Stomach (tissue), 8 donors: ENCODE measurements at regions not wholly inside any gene's neighbourhood (a gene's known extent, or its start where the extent isn't known, plus 50 kb on each side); places are given as distances from the start of the nearest gene placed in this dataset.

Source experiments
- DNase-seq, 2 donors: peaks; one replicate each; pipeline versions ENCODE4 v3.0.0 to v3.0.0-alpha.2; 2013 to 2019
- H3K27ac ChIP-seq, 5 donors: fragments of 200-600 bp in 4 of 5; sonication (generic) in 4 of 5; one replicate each; pipeline ENCODE4 v1.5.1; 2013 to 2019; ENCODE audit warnings: mild to moderate bottlenecking in 1 of 5, moderate library complexity in 1 of 5
- H3K27me3 ChIP-seq, 3 donors: fragments of 200-600 bp; sonication (generic); one replicate each; pipeline ENCODE4 v1.5.1; 2017 to 2019; ENCODE audit warnings: mixed run types in 1 of 3
- H3K36me3 ChIP-seq, 4 donors: fragments of 200-600 bp; sonication (generic); 1 replicate in 3 of 4; 2 replicates in 1 of 4; pipeline ENCODE4 v1.5.1; 2016 to 2019
- H3K4me1 ChIP-seq, 4 donors: fragments of 200-600 bp; sonication (generic); one replicate each; pipeline ENCODE4 v1.5.1; 2016 to 2019
- H3K4me3 ChIP-seq, 4 donors: fragments of 200-600 bp; sonication (generic) in 3 of 4; one replicate each; pipeline ENCODE4 v1.5.1; 2016 to 2019; ENCODE audit warnings: mild to moderate bottlenecking in 1 of 4
- H3K9me3 ChIP-seq, 4 donors: fragments of 200-600 bp; sonication (generic); one replicate each; pipeline ENCODE4 v1.5.1; 2016 to 2019
- EP300 ChIP-seq: sonication (generic); formaldehyde crosslinking; IDR thresholded peaks from one replicate; pipeline ENCODE4 v1.6.1; 2017; ENCODE audit warnings: antibody characterized with exemption
- POLR2A ChIP-seq, 4 donors: fragments of 450-650 bp; IDR thresholded peaks; one replicate each; pipeline ENCODE4 v1.6.1; 2016; ENCODE audit warnings: antibody characterized with exemption in 4 of 4, control low read depth in 2 of 4, mild to moderate bottlenecking in 1 of 4, moderate library complexity in 1 of 4
- POLR2AphosphoS5 ChIP-seq, 3 donors: sonication (generic); formaldehyde crosslinking; IDR thresholded peaks; one replicate each; pipeline ENCODE4 v1.6.1; 2016; ENCODE audit warnings: antibody characterized with exemption in 3 of 3
- WGBS, 5 donors: extraction: QIAGEN DNeasy Blood & Tissue Kit in 3 of 5; methylation state at CpG; one replicate each; pipeline versions ENCODE4 v1.1.5 to v1.1.7; 2013 to 2018; 5-methylcytosine and 5-hydroxymethylcytosine counted together
- intact Hi-C: fragments of 100-400 bp; cut with DNase I; formaldehyde crosslinking; loops from one replicate; pipeline ENCODE4 v1.15.1; 2023; ENCODE audit warnings: low total_unique reads
- TF ChIP-seq, protein P1 (sequence below), 7 experiments: fragments of 450-650 bp in 4 of 7; fragments of 200-600 bp in 3 of 7; sonication (generic) in 3 of 7; IDR thresholded peaks; one replicate each; pipeline ENCODE4 v1.5.1; 2016 to 2019; ENCODE audit warnings: antibody characterized with exemption in 7 of 7, control low read depth in 2 of 7, mild to moderate bottlenecking in 1 of 7
- donor health status: healthy with polysubstance abuse.
- donor health status: Bipolar disorder and iron deficiency.
- donor health status: healthy.

DNA sequence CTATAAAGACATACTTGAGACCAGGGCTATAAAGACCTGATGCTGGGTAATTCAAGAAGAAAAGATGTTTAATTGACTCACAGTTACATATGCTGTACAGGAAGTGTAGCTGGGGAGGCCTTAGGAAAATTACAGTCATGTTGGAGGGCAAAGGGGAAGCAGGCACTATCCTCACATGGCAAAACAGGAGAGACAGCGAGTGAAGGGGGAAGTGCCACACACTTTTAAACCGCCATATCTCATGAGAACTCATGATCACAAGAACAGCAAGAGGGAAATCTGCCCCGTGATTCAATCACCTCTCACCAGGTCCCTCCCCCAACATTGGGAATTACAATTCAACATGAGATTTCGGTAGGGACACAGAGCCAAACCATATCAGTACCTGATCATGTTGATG lies 89.9 kb upstream of the ADAMTSL1 start:
- no peak for TF ChIP-seq POLR2A (IDR thresholded peaks at IDR 0.05)
- no peak for TF ChIP-seq POLR2AphosphoS5 (IDR thresholded peaks at IDR 0.05)
- no peak for TF ChIP-seq EP300
- TF ChIP-seq, protein P1, sequence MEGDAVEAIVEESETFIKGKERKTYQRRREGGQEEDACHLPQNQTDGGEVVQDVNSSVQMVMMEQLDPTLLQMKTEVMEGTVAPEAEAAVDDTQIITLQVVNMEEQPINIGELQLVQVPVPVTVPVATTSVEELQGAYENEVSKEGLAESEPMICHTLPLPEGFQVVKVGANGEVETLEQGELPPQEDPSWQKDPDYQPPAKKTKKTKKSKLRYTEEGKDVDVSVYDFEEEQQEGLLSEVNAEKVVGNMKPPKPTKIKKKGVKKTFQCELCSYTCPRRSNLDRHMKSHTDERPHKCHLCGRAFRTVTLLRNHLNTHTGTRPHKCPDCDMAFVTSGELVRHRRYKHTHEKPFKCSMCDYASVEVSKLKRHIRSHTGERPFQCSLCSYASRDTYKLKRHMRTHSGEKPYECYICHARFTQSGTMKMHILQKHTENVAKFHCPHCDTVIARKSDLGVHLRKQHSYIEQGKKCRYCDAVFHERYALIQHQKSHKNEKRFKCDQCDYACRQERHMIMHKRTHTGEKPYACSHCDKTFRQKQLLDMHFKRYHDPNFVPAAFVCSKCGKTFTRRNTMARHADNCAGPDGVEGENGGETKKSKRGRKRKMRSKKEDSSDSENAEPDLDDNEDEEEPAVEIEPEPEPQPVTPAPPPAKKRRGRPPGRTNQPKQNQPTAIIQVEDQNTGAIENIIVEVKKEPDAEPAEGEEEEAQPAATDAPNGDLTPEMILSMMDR (IDR thresholded peaks at IDR 0.05) = no peak
- Histone ChIP-seq H3K9me3 (no peaks in the 10 kb centered on the region), H3K27ac (no peak overlapping the region), H3K27me3 (no peaks in the 10 kb centered on the region), H3K36me3 (no peaks in the 10 kb centered on the region), H3K4me3 (no peak overlapping the region), H3K4me1 (no peaks in the 10 kb centered on the region)
- intact Hi-C loops = no loop called here
- peak in 1 of 2 donors; percentile 19 for DNase-seq
- WGBS, 5 donors = 84 to 89% (median 84%) methylated on average over 4 of the region's 4 CpGs

DNA sequence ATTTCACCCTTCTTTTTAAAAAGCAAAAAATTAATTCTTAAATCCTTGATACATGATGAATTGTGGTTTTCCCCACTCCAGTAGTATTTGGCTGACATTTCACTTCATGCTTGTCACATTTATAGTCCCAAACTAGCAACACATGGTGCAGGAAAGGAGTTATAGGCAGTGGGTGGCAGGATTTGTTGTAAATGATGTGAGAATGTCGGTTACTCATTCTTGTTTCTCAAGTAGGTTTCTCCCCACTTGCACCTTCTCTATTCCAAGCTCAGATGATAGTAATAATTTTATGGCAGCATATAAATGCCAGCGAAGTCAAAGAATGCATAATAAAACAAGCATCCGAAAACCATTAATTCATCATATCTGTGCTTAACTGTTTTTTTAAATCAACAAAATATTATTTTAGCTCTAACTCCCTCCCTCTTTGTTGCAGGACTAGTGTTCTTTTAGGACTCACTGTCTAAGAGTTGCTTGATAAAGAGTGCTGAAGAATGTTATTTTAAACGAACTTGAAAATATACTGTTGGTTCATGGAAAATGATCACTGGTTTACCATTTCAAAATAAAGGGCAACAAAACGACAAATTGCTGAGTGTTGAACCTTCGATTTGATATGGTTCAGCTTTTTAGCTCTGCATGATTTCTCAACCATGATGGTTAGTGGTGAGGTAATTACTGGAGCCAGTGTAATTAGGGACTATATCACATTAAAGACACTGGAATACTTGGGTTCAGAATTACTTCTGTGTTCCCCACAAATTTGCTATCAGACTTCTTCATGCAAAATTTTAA lies 88.1 kb upstream of the ADAMTSL1 start:
- Histone ChIP-seq H3K4me1 (no peaks in the 10 kb centered on the region), H3K27ac (no peak overlapping the region), H3K9me3 (no peaks in the 10 kb centered on the region), H3K36me3 (no peaks in the 10 kb centered on the region), H3K4me3 (no peak overlapping the region), H3K27me3 (no peaks in the 10 kb centered on the region)
- TF ChIP-seq EP300 = no peak
- DNase-seq = no peak
- 77 to 89% (median 84%) methylated on average over 6 of the region's 6 CpGs for WGBS, 5 donors
- intact Hi-C loops = no loop called here

DNA sequence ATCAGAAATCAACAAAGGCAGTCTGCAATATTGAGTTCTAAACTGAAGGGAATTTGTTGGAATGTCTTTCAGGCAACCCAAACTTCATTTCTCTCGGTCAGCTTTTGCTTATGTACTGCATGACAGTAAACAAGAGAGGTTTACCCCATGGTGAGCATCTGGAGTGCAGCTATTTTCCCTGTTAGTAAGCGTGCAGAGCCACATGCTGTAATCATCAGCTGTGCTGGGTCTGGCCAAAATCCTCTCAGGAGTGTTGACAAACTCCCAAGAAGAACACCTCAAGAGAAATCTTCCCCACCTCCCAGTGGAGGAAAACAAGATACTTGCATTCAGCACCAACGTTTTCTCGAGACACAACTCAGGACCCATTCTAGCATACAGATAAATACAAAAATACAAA lies 83.6 kb upstream of the ADAMTSL1 start:
- no peaks in the 10 kb centered on the region for H3K9me3 ChIP-seq
- 53 to 77% (median 63%) methylated on average over 4 of the region's 4 CpGs for WGBS, 5 donors
- H3K4me1 ChIP-seq = peaks cover 0 to 21% (median 11%) of the 10 kb centered on the region in 4 donors
- no peaks in the 10 kb centered on the region for H3K27me3 ChIP-seq
- H3K4me3 ChIP-seq = no peak overlapping the region
- TF ChIP-seq, protein P1 (IDR thresholded peaks at IDR 0.05) = no peak
- no peak for TF ChIP-seq POLR2A (IDR thresholded peaks at IDR 0.05)
- peak in 1 of 3 donors; percentile 5 for TF ChIP-seq POLR2AphosphoS5 (IDR thresholded peaks at IDR 0.05)
- TF ChIP-seq EP300 = no peak
- intact Hi-C loops = no loop called here
- peak in 1 of 2 donors; percentile 32 for DNase-seq
- no peak overlapping the region for H3K27ac ChIP-seq
- H3K36me3 ChIP-seq = no peaks in the 10 kb centered on the region

DNA sequence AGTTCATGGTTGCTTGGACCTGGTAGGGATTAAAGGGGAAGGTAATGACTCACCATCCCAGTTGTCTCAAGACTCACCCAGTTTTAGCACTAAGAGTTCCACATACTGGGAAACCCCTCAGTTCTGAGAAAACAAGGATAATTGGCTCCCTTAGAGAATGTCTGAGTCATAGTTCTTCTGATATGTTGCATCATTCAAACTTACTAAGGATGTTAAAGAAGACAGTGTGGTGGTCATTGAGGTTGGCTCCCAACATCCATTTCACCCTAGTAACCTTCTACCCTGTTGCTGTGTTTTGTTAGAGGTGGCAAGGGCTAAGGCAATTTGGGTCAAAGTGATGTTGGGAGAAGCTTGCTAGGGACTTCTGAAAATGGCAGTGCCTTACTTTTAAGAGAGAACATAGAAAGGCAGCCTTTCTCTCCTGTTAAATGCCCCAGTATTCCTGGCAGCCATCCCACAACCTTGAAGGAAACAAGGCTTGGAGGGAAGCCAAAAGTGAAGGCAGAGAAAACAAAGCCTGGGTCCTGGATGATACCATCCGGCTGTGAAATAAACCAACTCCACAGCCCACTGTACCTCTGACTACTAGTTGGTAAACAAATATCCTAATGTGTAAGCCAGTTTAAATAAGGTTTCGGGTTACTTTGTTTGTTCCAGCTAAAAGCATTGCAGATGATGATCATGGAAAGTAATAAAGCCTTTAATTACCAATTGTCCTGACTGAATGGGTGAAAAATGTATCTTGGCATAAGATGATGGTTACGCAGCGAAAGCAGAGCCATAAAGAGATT lies 80.4 kb upstream of the ADAMTSL1 start:
- intact Hi-C loops = no loop called here
- Histone ChIP-seq H3K27ac (peak overlapping the region in 4 of 5 donors; percentile 65 to 75 (median 69)), H3K36me3 (no peaks in the 10 kb centered on the region), H3K4me3 (no peak overlapping the region), H3K9me3 (no peaks in the 10 kb centered on the region), H3K4me1 (peaks cover 0 to 21% (median 11%) of the 10 kb centered on the region in 4 donors), H3K27me3 (no peaks in the 10 kb centered on the region)
- 18 to 24% (median 23%) methylated on average over 4 of the region's 4 CpGs for WGBS, 5 donors
- DNase-seq = peak; percentile 76 to 87
- TF ChIP-seq, protein P1 (IDR thresholded peaks at IDR 0.05) = no peak
- TF ChIP-seq EP300 (no peak), POLR2A (IDR thresholded peaks at IDR 0.05) (no peak), POLR2AphosphoS5 (IDR thresholded peaks at IDR 0.05) (peak in 2 of 3 donors; percentile 35 to 69)
